ENCODE measurements at regions not wholly inside any gene's neighbourhood (a gene's known extent, or its start where the extent isn't known, plus 50 kb on each side); places are given as distances from the start of the nearest gene placed in this dataset.

- TF ChIP-seq JUN (IDR thresholded peaks at IDR 0.05; ENCODE audit: low read depth, low read length) (no peak), KDM1A (IDR thresholded peaks at IDR 0.05; ENCODE audit: borderline replicate concordance, low read length) (no peak), MAX (IDR thresholded peaks at IDR 0.05) (no peak)
These were observed 130.4 kb downstream of the DHX15 start (continued) for GRCh38 chr4:24453951-24454350.
